ENCODE measurements at regions not wholly inside any gene's neighbourhood (a gene's known extent, or its start where the extent isn't known, plus 50 kb on each side); places are given as distances from the start of the nearest gene placed in this dataset.

- TF ChIP-seq, protein P1, sequence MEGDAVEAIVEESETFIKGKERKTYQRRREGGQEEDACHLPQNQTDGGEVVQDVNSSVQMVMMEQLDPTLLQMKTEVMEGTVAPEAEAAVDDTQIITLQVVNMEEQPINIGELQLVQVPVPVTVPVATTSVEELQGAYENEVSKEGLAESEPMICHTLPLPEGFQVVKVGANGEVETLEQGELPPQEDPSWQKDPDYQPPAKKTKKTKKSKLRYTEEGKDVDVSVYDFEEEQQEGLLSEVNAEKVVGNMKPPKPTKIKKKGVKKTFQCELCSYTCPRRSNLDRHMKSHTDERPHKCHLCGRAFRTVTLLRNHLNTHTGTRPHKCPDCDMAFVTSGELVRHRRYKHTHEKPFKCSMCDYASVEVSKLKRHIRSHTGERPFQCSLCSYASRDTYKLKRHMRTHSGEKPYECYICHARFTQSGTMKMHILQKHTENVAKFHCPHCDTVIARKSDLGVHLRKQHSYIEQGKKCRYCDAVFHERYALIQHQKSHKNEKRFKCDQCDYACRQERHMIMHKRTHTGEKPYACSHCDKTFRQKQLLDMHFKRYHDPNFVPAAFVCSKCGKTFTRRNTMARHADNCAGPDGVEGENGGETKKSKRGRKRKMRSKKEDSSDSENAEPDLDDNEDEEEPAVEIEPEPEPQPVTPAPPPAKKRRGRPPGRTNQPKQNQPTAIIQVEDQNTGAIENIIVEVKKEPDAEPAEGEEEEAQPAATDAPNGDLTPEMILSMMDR (IDR thresholded peaks at IDR 0.05) = no peak
- TF ChIP-seq POLR2A (IDR thresholded peaks at IDR 0.05) = no peak
These were observed 162.9 kb upstream of the CEP162 start for GRCh38 chr6:84390334-84390733.

Data from tibial nerve (tissue), 3 donors.